ENCODE measurements at regions not wholly inside any gene's neighbourhood (a gene's known extent, or its start where the extent isn't known, plus 50 kb on each side); places are given as distances from the start of the nearest gene placed in this dataset.

DNA sequence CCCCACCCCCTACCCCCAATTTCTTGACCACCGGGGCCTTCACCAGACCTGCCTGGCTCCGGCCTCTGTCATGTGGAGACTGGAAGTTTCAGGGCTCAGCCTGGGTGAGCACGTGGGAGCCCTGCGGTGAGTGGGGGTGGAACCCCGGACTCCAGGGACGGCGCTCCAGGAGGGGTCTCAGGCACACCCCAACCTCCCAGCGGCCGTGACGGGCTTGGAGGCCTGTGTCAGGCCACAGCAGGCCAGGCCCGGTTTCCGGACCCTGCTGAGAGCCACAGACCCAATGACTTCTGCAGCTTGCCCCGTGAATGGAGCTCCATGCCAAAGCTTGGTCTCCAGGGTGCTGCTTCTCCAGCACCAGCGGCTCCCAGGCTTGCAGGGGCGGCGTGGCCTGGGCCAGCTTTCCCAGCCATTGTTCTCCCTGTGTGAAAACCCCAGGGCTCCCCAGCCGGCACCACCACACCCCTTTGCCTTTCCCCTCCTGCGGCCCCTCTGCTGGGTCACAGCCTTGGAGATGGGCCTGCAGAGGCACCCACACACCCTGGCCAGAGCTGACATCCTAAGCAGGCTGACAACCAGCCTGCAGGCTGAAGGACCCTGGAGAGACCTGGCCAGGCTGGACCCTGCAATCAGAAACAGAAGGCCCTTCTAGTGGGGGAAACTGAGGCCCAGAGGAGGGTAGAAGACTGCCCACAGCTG, 186.2 kb upstream of the C14orf180 start:
- DNase-seq (ENCODE audit: extremely low spot score): no peak
- ChIA-PET POLR2A (no interaction called here), CTCF (interaction anchor here (1.2 kb wide), 1 partner anchor 23 kb away, joined by 4 read pairs; no protein-coding TSS in a partner anchor)
- no peak for TF ChIP-seq FOXK2 (IDR thresholded peaks at IDR 0.05)
- TF ChIP-seq FOXA1 (IDR thresholded peaks at IDR 0.05): no peak
- no peak for TF ChIP-seq TARDBP (IDR thresholded peaks at IDR 0.05)
- TF ChIP-seq FOXM1 (IDR thresholded peaks at IDR 0.05; ENCODE audit: borderline replicate concordance): no peak
- TF ChIP-seq L3MBTL2 (conservative IDR thresholded peaks at IDR 0.05): no peak
- TF ChIP-seq HDGF (IDR thresholded peaks at IDR 0.05; ENCODE audit: borderline replicate concordance): no peak
- no peak for TF ChIP-seq PKNOX1 (IDR thresholded peaks at IDR 0.05)
- no peak for TF ChIP-seq ELF4 (IDR thresholded peaks at IDR 0.05)
- TF ChIP-seq ZNF384 (IDR thresholded peaks at IDR 0.05): no peak
- TF ChIP-seq LEF1 (IDR thresholded peaks at IDR 0.05; ENCODE audit: borderline replicate concordance): no peak
- no peak for TF ChIP-seq BHLHE40 (IDR thresholded peaks at IDR 0.05; ENCODE audit: borderline replicate concordance)
- TF ChIP-seq ARNT (IDR thresholded peaks at IDR 0.05): no peak
- TF ChIP-seq NFRKB (IDR thresholded peaks at IDR 0.05): no peak
- TF ChIP-seq SUZ12 (IDR thresholded peaks at IDR 0.05): no peak
- no peak for TF ChIP-seq CTBP1 (IDR thresholded peaks at IDR 0.05; ENCODE audit: borderline replicate concordance)
- no peak for TF ChIP-seq SP1 (IDR thresholded peaks at IDR 0.05)

GRCh38 chr14:104393898-104394381, 185.6 kb upstream of the C14orf180 start:
- TF ChIP-seq PKNOX1 (IDR thresholded peaks at IDR 0.05): no peak
- TF ChIP-seq FOXA1 (IDR thresholded peaks at IDR 0.05): no peak
- no peak for TF ChIP-seq ZNF384 (IDR thresholded peaks at IDR 0.05)
- TF ChIP-seq FOXK2 (IDR thresholded peaks at IDR 0.05): no peak
- TF ChIP-seq FOXM1 (IDR thresholded peaks at IDR 0.05; ENCODE audit: borderline replicate concordance): no peak
- TF ChIP-seq SUZ12 (IDR thresholded peaks at IDR 0.05): no peak
- no peak for TF ChIP-seq ELF4 (IDR thresholded peaks at IDR 0.05)
- TF ChIP-seq CTBP1 (IDR thresholded peaks at IDR 0.05; ENCODE audit: borderline replicate concordance): no peak
- TF ChIP-seq HDGF (IDR thresholded peaks at IDR 0.05; ENCODE audit: borderline replicate concordance): no peak
- no peak for TF ChIP-seq L3MBTL2 (conservative IDR thresholded peaks at IDR 0.05)
- TF ChIP-seq BHLHE40 (IDR thresholded peaks at IDR 0.05; ENCODE audit: borderline replicate concordance): no peak
- TF ChIP-seq TARDBP (IDR thresholded peaks at IDR 0.05): no peak
- no peak for TF ChIP-seq LEF1 (IDR thresholded peaks at IDR 0.05; ENCODE audit: borderline replicate concordance)
- TF ChIP-seq NFRKB (IDR thresholded peaks at IDR 0.05): no peak
- no peak for TF ChIP-seq ARNT (IDR thresholded peaks at IDR 0.05)
- no peak for TF ChIP-seq SP1 (IDR thresholded peaks at IDR 0.05)
- ChIA-PET POLR2A (no interaction called here), CTCF (no interaction called here)
- DNase-seq (ENCODE audit: extremely low spot score): no peak

DNA sequence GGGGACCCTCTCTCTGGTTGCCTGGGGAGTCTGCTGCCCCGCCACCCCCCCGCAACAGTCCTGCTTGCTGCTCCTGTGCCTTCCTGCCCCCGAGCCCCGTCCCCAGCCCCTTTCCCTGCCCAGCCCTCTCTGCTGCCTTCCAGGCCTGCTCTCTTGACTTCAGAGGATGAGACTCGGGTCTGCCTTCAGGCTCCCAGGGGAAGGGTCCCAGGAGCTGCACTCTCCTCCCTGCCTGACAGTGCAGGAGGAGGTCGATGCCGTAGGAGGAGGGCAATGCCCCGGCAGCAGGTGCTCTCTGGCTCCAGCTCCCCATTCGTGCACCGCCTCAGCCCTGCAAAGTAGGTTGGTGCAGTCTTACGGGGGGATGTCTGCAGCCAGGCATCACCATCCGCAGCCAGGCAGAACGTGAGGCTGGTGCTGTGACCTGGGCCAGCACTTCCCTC, 185.1 kb upstream of the C14orf180 start:
- ChIA-PET CTCF (no interaction called here), POLR2A (no interaction called here)
- no peak for DNase-seq (ENCODE audit: extremely low spot score)
- TF ChIP-seq SUZ12 (IDR thresholded peaks at IDR 0.05) (no peak), ELF4 (IDR thresholded peaks at IDR 0.05) (no peak), SP1 (IDR thresholded peaks at IDR 0.05) (no peak), LEF1 (IDR thresholded peaks at IDR 0.05; ENCODE audit: borderline replicate concordance) (no peak), PKNOX1 (IDR thresholded peaks at IDR 0.05) (no peak), BHLHE40 (IDR thresholded peaks at IDR 0.05; ENCODE audit: borderline replicate concordance) (no peak), ZNF384 (IDR thresholded peaks at IDR 0.05) (no peak), NFRKB (IDR thresholded peaks at IDR 0.05) (no peak), CTBP1 (IDR thresholded peaks at IDR 0.05; ENCODE audit: borderline replicate concordance) (no peak), FOXM1 (IDR thresholded peaks at IDR 0.05; ENCODE audit: borderline replicate concordance) (no peak), FOXA1 (IDR thresholded peaks at IDR 0.05) (no peak), HDGF (IDR thresholded peaks at IDR 0.05; ENCODE audit: borderline replicate concordance) (no peak), TARDBP (IDR thresholded peaks at IDR 0.05) (no peak), ARNT (IDR thresholded peaks at IDR 0.05) (no peak), FOXK2 (IDR thresholded peaks at IDR 0.05) (no peak), L3MBTL2 (conservative IDR thresholded peaks at IDR 0.05) (no peak)

DNA sequence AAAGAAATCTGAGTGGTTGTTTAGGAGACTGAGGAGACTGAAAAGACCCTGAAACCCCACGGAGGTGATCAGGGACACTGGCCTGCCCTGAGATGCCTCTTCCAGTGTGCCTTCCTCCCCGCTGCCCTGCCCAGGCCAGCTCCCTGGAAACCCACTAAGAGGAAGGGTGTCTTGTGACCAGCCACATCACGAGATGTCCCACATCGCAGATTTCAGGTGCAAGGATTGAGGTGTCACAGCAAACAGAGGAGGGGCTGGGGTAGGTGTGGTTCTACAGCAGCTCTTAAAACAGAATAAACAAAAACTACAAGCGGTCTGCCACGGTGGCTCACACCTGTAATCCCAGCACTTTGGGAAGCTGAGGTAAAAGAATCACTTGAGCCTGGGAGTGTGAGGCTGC, 184.3 kb upstream of the C14orf180 start:
- ChIA-PET CTCF (no interaction called here), POLR2A (no interaction called here)
- no peak for TF ChIP-seq BHLHE40 (IDR thresholded peaks at IDR 0.05; ENCODE audit: borderline replicate concordance)
- TF ChIP-seq LEF1 (IDR thresholded peaks at IDR 0.05; ENCODE audit: borderline replicate concordance): no peak
- no peak for TF ChIP-seq FOXK2 (IDR thresholded peaks at IDR 0.05)
- no peak for TF ChIP-seq FOXM1 (IDR thresholded peaks at IDR 0.05; ENCODE audit: borderline replicate concordance)
- TF ChIP-seq SP1 (IDR thresholded peaks at IDR 0.05): no peak
- no peak for TF ChIP-seq SUZ12 (IDR thresholded peaks at IDR 0.05)
- no peak for TF ChIP-seq ARNT (IDR thresholded peaks at IDR 0.05)
- no peak for TF ChIP-seq NFRKB (IDR thresholded peaks at IDR 0.05)
- no peak for DNase-seq (ENCODE audit: extremely low spot score)

DNA sequence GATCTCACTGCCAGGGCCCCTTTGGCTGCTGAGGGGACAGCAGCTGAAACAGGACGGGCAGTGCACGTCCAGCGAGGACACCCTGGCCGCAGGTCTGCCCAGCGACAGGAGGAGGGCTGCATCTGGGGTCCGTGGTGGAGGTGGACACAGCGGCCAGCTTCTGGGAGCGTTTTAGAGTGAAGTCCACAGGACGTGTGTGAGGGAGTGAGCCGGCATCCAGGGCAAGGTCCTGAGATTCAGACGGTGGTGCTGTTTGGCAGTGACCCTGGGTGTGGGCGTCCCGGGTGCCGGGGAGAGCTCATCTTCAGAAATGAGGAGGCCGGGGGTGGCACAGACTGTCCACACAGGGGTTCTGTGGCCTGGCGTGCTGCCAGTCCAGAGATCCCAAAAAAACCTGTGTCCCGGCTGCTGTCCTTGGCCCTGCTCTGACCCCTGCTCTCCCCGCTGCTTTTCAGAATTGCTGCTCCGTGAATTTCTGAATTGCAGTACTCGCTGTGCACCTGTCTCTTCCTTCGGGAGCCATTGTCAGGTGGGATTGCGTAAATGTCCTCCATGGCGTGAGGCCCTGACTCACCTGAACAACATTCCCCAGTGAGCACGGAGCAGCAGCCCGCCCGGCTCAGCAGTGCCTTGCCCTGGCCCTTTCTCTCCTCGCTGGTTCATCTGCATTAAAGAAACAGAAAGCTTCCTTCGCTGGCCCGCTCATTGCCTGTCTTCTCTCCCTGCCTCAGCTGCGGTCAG, 183.5 kb upstream of the C14orf180 start:
- TF ChIP-seq TARDBP (IDR thresholded peaks at IDR 0.05): no peak
- no peak for TF ChIP-seq PKNOX1 (IDR thresholded peaks at IDR 0.05)
- no peak for TF ChIP-seq FOXA1 (IDR thresholded peaks at IDR 0.05)
- no peak for TF ChIP-seq SP1 (IDR thresholded peaks at IDR 0.05)
- no peak for TF ChIP-seq ELF4 (IDR thresholded peaks at IDR 0.05)
- no peak for TF ChIP-seq L3MBTL2 (conservative IDR thresholded peaks at IDR 0.05)
- no peak for TF ChIP-seq BHLHE40 (IDR thresholded peaks at IDR 0.05; ENCODE audit: borderline replicate concordance)
- no peak for TF ChIP-seq SUZ12 (IDR thresholded peaks at IDR 0.05)
- no peak for TF ChIP-seq ARNT (IDR thresholded peaks at IDR 0.05)
- no peak for TF ChIP-seq LEF1 (IDR thresholded peaks at IDR 0.05; ENCODE audit: borderline replicate concordance)
- no peak for DNase-seq (ENCODE audit: extremely low spot score)
- CTCF ChIA-PET: no interaction called here
- POLR2A ChIA-PET: no interaction called here

Data from HEK293T (cell line).